ENCODE measurements at regions not wholly inside any gene's neighbourhood (a gene's known extent, or its start where the extent isn't known, plus 50 kb on each side); places are given as distances from the start of the nearest gene placed in this dataset.

- Histone ChIP-seq H3K4me3 (no peak overlapping the region), H3K4me1 (ENCODE audit: low read depth) (no peaks in the 10 kb centered on the region), H3K36me3 (no peaks in the 10 kb centered on the region), H3K27ac (no peak overlapping the region), H3K27me3 (no peaks in the 10 kb centered on the region), H3K9me3 (ENCODE audit: low read depth) (no peaks in the 10 kb centered on the region)
- DNase-seq (ENCODE audit: low read depth in 1 of 2, low spot score in 1 of 2): no peak
- TF ChIP-seq, protein P1, sequence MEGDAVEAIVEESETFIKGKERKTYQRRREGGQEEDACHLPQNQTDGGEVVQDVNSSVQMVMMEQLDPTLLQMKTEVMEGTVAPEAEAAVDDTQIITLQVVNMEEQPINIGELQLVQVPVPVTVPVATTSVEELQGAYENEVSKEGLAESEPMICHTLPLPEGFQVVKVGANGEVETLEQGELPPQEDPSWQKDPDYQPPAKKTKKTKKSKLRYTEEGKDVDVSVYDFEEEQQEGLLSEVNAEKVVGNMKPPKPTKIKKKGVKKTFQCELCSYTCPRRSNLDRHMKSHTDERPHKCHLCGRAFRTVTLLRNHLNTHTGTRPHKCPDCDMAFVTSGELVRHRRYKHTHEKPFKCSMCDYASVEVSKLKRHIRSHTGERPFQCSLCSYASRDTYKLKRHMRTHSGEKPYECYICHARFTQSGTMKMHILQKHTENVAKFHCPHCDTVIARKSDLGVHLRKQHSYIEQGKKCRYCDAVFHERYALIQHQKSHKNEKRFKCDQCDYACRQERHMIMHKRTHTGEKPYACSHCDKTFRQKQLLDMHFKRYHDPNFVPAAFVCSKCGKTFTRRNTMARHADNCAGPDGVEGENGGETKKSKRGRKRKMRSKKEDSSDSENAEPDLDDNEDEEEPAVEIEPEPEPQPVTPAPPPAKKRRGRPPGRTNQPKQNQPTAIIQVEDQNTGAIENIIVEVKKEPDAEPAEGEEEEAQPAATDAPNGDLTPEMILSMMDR (IDR thresholded peaks at IDR 0.05; ENCODE audit: low read depth, low read length): no peak
Measured at GRCh38 chr10:5281356-5281755, 83.4 kb upstream of the UCN3 start.

GRCh38 chr10:5282137-5282536 lies 82.6 kb upstream of the UCN3 start:
- no peaks in the 10 kb centered on the region for H3K4me1 ChIP-seq (ENCODE audit: low read depth)
- no peaks in the 10 kb centered on the region for H3K9me3 ChIP-seq (ENCODE audit: low read depth)

GRCh38 chr10:5283305-5284158 lies 81.2 kb upstream of the UCN3 start:
- peak; percentile 61 to 79 for DNase-seq (ENCODE audit: low read depth in 1 of 2, low spot score in 1 of 2)
- no peak overlapping the region for H3K27ac ChIP-seq
- no peaks in the 10 kb centered on the region for H3K27me3 ChIP-seq
- H3K9me3 ChIP-seq (ENCODE audit: low read depth): no peaks in the 10 kb centered on the region
- H3K4me1 ChIP-seq (ENCODE audit: low read depth): no peaks in the 10 kb centered on the region
- H3K36me3 ChIP-seq: no peaks in the 10 kb centered on the region
- TF ChIP-seq, protein P1 (IDR thresholded peaks at IDR 0.05; ENCODE audit: low read depth, low read length): peak; percentile 79
- no peak overlapping the region for H3K4me3 ChIP-seq

More at GRCh38 chr10:5282137-5282536, 82.6 kb upstream of the UCN3 start:
- H3K36me3 ChIP-seq: no peaks in the 10 kb centered on the region
- H3K27ac ChIP-seq: no peak overlapping the region
- H3K4me3 ChIP-seq: no peak overlapping the region
- no peaks in the 10 kb centered on the region for H3K27me3 ChIP-seq
- DNase-seq (ENCODE audit: low read depth in 1 of 2, low spot score in 1 of 2): no peak
- TF ChIP-seq, protein P1 (IDR thresholded peaks at IDR 0.05; ENCODE audit: low read depth, low read length): no peak

DNA sequence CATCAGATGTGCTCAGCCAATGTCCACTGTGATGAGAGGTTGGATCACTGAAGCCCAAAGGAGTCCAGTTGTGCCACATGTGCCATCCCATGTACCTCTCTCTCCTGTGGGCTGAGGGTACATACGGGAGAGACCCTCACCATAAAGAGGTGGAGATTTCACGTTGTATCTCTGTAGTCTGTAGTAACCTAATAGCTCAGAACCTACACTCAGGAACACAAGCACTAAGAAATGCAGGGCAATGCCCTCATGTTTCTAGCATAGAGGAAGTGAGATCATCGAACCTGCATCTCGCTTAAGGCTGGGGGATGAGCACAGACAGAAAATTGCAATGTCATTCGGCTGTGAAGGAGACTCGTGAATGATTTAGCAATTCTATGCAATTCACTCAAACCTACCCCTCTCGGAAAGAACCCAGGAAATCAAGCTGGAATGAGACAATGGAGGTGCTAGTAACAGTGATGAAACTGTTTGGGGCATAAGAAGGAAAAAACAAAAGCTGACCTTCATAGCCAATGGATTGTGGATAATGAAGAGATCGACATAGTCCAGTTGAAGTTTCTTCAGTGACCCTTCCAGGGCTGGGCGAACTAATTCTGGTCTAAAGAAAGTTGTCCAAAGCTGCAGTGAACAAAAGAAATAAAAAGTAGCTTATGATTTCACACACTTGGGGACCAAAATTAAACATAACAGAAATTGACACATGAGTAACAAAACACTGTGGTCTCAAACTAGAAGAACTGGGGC lies 80.3 kb upstream of the UCN3 start:
- H3K4me1 ChIP-seq (ENCODE audit: low read depth): no peaks in the 10 kb centered on the region
- H3K27ac ChIP-seq: no peak overlapping the region
- no peaks in the 10 kb centered on the region for H3K27me3 ChIP-seq
- H3K4me3 ChIP-seq: no peak overlapping the region
- no peaks in the 10 kb centered on the region for H3K36me3 ChIP-seq
- peak in 1 of 2 donors; percentile 85 for DNase-seq (ENCODE audit: low read depth in 1 of 2, low spot score in 1 of 2)
- H3K9me3 ChIP-seq (ENCODE audit: low read depth): no peaks in the 10 kb centered on the region
- TF ChIP-seq, protein P1 (IDR thresholded peaks at IDR 0.05; ENCODE audit: low read depth, low read length): no peak

GRCh38 chr10:5285186-5285585 lies 79.6 kb upstream of the UCN3 start:
- Histone ChIP-seq H3K27ac (no peak overlapping the region), H3K4me3 (no peak overlapping the region), H3K36me3 (no peaks in the 10 kb centered on the region), H3K9me3 (ENCODE audit: low read depth) (no peaks in the 10 kb centered on the region), H3K4me1 (ENCODE audit: low read depth) (no peaks in the 10 kb centered on the region), H3K27me3 (no peaks in the 10 kb centered on the region)
- TF ChIP-seq, protein P1 (IDR thresholded peaks at IDR 0.05; ENCODE audit: low read depth, low read length): no peak
- no peak for DNase-seq (ENCODE audit: low read depth in 1 of 2, low spot score in 1 of 2)
